ENCODE measurements at regions not wholly inside any gene's neighbourhood (a gene's known extent, or its start where the extent isn't known, plus 50 kb on each side); places are given as distances from the start of the nearest gene placed in this dataset.

GRCh38 chr18:78526923-78527711 is 452.5 kb upstream of the SALL3 start:
- no peak for ATAC-seq
- peaks cover 6% of the 10 kb centered on the region for H3K9me3 Mint-ChIP-seq
- no peak for DNase-seq
- no peaks in the 10 kb centered on the region for H3K36me3 Mint-ChIP-seq (ENCODE audit: low read depth)
- no peak overlapping the region for H3K4me3 Mint-ChIP-seq
- H3K27me3 Mint-ChIP-seq = no peaks in the 10 kb centered on the region
- H3K4me1 Mint-ChIP-seq = no peaks in the 10 kb centered on the region
- no peak overlapping the region for H3K27ac Mint-ChIP-seq

- DNase-seq (no peak), ATAC-seq (no peak)
- H3K4me1 Mint-ChIP-seq = no peaks in the 10 kb centered on the region
- H3K4me3 Mint-ChIP-seq = no peak overlapping the region
- H3K9me3 Mint-ChIP-seq = peaks cover 2% of the 10 kb centered on the region
- H3K36me3 Mint-ChIP-seq (ENCODE audit: low read depth) = no peaks in the 10 kb centered on the region
- H3K27ac Mint-ChIP-seq = no peak overlapping the region
- H3K27me3 Mint-ChIP-seq = no peaks in the 10 kb centered on the region
Measured at GRCh38 chr18:78527984-78528383, 451.6 kb upstream of the SALL3 start.

GRCh38 chr18:78528411-78529258 is 451.0 kb upstream of the SALL3 start:
- no peak overlapping the region for H3K27ac Mint-ChIP-seq
- no peaks in the 10 kb centered on the region for H3K9me3 Mint-ChIP-seq
- no peak overlapping the region for H3K4me3 Mint-ChIP-seq
- no peaks in the 10 kb centered on the region for H3K4me1 Mint-ChIP-seq
- H3K27me3 Mint-ChIP-seq = no peaks in the 10 kb centered on the region
- H3K36me3 Mint-ChIP-seq (ENCODE audit: low read depth) = no peaks in the 10 kb centered on the region
- ATAC-seq (no peak), DNase-seq (no peak)

DNA sequence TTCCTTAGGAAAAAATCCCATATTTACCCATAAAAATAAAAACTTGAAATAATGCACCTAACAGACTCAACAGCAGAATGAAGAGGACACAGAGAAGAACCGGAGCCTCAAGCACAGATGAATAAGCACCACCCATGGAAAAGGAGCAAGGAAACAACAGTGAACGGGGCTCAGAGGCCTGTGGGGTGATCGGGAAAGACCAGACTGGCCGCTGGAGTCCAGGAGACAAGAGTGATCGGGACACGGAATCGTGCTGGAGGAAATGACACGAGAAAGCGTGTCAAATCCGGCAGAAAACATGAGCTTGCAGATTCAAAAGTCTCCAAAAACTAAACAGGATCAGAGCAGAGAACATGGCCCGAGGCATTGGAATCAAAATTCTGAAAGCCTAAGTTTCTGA is 448.0 kb upstream of the SALL3 start:
- ATAC-seq (no peak), DNase-seq (no peak)
- Mint-ChIP-seq H3K4me1 (no peaks in the 10 kb centered on the region), H3K9me3 (no peaks in the 10 kb centered on the region), H3K27me3 (no peaks in the 10 kb centered on the region), H3K36me3 (ENCODE audit: low read depth) (no peaks in the 10 kb centered on the region), H3K4me3 (no peak overlapping the region), H3K27ac (no peak overlapping the region)

- H3K9me3 Mint-ChIP-seq = no peaks in the 10 kb centered on the region
- no peaks in the 10 kb centered on the region for H3K27me3 Mint-ChIP-seq
- ATAC-seq (no peak), DNase-seq (no peak)
- no peak overlapping the region for H3K4me3 Mint-ChIP-seq
- no peak overlapping the region for H3K27ac Mint-ChIP-seq
- no peaks in the 10 kb centered on the region for H3K36me3 Mint-ChIP-seq (ENCODE audit: low read depth)
- no peaks in the 10 kb centered on the region for H3K4me1 Mint-ChIP-seq
Measured at GRCh38 chr18:78538669-78539440, 440.8 kb upstream of the SALL3 start.

DNA sequence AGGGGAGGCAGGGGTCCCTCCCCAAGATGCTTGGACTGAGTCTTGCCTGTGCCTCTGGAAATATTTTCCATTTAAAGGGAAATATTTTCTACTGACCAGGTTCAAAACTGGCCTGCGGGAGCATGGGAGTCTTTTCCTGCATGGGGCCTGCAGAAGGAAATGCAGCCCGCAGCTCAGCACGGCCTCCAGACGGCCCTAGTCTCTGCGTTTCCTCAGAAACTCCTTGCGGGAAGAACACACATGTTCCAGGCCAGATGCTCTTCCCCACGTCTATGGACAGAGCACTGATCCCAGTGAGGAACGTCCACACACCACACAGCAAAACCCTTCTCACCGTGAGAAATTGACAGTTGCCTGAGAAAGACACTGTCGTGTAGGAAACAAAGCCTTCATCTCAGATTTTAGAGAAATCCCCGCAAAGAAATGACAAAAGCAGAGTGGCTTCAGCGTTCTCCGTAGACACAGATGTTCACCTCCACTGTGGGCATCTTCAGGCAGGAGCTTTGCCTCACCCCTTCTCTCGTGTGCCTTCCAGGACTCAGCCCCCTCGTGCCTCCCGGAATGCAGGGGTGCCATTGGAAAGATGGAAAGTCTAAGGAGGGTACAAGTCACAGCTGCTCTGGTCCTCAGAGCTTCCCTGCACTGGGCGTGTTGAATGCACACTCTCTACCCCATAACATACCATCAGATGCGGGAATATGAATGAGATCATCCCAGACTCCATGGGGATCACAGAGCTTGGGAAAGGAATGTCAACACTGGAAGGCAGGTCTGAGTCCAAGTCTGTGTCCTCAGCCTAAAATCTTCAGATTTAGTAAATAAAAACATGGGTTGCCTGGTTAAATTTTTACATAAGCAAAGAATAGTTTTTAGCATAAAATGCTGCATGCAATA is 438.7 kb upstream of the SALL3 start:
- no peak for DNase-seq
- Mint-ChIP-seq H3K4me1 (no peaks in the 10 kb centered on the region), H3K27ac (no peak overlapping the region), H3K9me3 (no peaks in the 10 kb centered on the region), H3K27me3 (no peaks in the 10 kb centered on the region), H3K4me3 (no peak overlapping the region), H3K36me3 (ENCODE audit: low read depth) (no peaks in the 10 kb centered on the region)
- ATAC-seq = no peak

- Mint-ChIP-seq H3K27me3 (no peaks in the 10 kb centered on the region), H3K4me1 (no peaks in the 10 kb centered on the region), H3K4me3 (no peak overlapping the region), H3K9me3 (no peaks in the 10 kb centered on the region), H3K36me3 (ENCODE audit: low read depth) (no peaks in the 10 kb centered on the region), H3K27ac (no peak overlapping the region)
- ATAC-seq (no peak), DNase-seq (no peak)
Measured at GRCh38 chr18:78542204-78542603, 437.4 kb upstream of the SALL3 start.

DNA sequence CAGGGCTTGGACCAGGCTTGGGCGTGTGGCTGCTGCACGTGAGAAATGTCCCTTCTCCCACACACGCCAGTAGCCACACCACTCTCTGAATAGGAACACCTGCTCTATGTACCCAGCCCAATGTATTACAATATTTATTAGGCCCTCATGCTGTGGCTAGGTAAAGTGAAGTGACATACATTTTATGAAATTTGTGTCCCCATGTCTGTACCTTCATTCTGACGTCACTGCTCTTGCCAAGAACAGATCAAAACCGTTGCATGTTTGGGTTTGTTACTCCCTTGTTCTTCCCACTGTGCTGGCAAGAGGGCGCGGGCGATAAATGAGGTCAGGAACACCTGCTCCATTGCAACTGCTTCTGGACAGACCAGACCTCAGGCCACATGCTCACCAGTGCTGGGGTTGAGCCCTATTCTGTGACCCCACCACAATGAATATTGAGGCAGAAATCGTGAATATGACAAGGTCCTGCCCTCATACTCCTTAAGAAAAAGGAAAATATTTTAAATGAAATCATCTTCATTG is 436.4 kb upstream of the SALL3 start:
- DNase-seq = no peak
- no peak overlapping the region for H3K27ac Mint-ChIP-seq
- H3K4me3 Mint-ChIP-seq = no peak overlapping the region
- no peaks in the 10 kb centered on the region for H3K4me1 Mint-ChIP-seq
- no peaks in the 10 kb centered on the region for H3K36me3 Mint-ChIP-seq (ENCODE audit: low read depth)
- no peaks in the 10 kb centered on the region for H3K9me3 Mint-ChIP-seq
- no peaks in the 10 kb centered on the region for H3K27me3 Mint-ChIP-seq
- no peak for ATAC-seq

GRCh38 chr18:78546281-78546680 is 433.3 kb upstream of the SALL3 start:
- Mint-ChIP-seq H3K27ac (no peak overlapping the region), H3K9me3 (peaks cover 16% of the 10 kb centered on the region), H3K27me3 (peaks cover 3% of the 10 kb centered on the region), H3K4me1 (no peaks in the 10 kb centered on the region), H3K4me3 (no peak overlapping the region), H3K36me3 (ENCODE audit: low read depth) (no peaks in the 10 kb centered on the region)
- no peak for ATAC-seq
- DNase-seq = no peak

GRCh38 chr18:78547817-78548216 is 431.8 kb upstream of the SALL3 start:
- Mint-ChIP-seq H3K27ac (no peak overlapping the region), H3K36me3 (ENCODE audit: low read depth) (no peaks in the 10 kb centered on the region), H3K27me3 (peaks cover 3% of the 10 kb centered on the region), H3K4me3 (no peak overlapping the region), H3K4me1 (no peaks in the 10 kb centered on the region), H3K9me3 (peaks cover 16% of the 10 kb centered on the region)
- ATAC-seq (no peak), DNase-seq (no peak)

GRCh38 chr18:78548261-78549058 is 431.2 kb upstream of the SALL3 start:
- Mint-ChIP-seq H3K9me3 (peaks cover 16% of the 10 kb centered on the region), H3K4me3 (no peak overlapping the region), H3K36me3 (ENCODE audit: low read depth) (no peaks in the 10 kb centered on the region), H3K4me1 (no peaks in the 10 kb centered on the region), H3K27ac (no peak overlapping the region), H3K27me3 (peaks cover 3% of the 10 kb centered on the region)
- DNase-seq (no peak), ATAC-seq (no peak)

GRCh38 chr18:78549971-78550370 is 429.6 kb upstream of the SALL3 start:
- no peak for DNase-seq
- H3K9me3 Mint-ChIP-seq = peaks cover 21% of the 10 kb centered on the region
- no peaks in the 10 kb centered on the region for H3K4me1 Mint-ChIP-seq
- H3K27ac Mint-ChIP-seq = no peak overlapping the region
- no peak for ATAC-seq
- no peaks in the 10 kb centered on the region for H3K36me3 Mint-ChIP-seq (ENCODE audit: low read depth)
- peaks cover 3% of the 10 kb centered on the region for H3K27me3 Mint-ChIP-seq
- H3K4me3 Mint-ChIP-seq = no peak overlapping the region

- Mint-ChIP-seq H3K9me3 (peaks cover 11% of the 10 kb centered on the region), H3K27ac (no peak overlapping the region), H3K4me1 (no peaks in the 10 kb centered on the region), H3K27me3 (no peaks in the 10 kb centered on the region), H3K36me3 (ENCODE audit: low read depth) (no peaks in the 10 kb centered on the region), H3K4me3 (no peak overlapping the region)
- DNase-seq = no peak
- no peak for ATAC-seq
Measured at GRCh38 chr18:78554944-78555608, 424.5 kb upstream of the SALL3 start.
